ENCODE measurements at regions not wholly inside any gene's neighbourhood (a gene's known extent, or its start where the extent isn't known, plus 50 kb on each side); places are given as distances from the start of the nearest gene placed in this dataset.
"Not testable (repeated sequence)": the region's sequence is repeated elsewhere in the genome, so short reads cannot be mapped to it uniquely, and the experiment has no call there.

DNA sequence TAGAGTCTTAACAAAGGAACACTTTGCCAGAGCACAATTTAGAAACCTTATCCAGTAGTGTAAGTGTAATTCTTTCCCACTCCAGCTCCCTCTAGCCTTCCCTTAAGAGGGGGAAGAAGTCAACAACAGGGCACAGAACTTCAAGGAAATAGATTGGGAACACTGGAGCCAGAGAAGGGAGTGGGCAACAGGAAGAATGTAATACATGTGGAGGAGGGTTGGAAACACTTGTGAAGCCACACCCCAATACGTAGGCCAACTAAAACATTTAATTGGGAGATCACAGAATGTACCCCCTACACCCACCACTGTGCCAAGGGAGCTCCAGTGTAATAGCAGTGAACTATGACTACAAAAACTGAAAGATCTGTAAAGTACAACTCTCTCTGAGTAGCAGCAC is 735.7 kb upstream of the HS3ST5 start:
- CTCF ChIA-PET: no interaction called here
- H3K36me3 Mint-ChIP-seq: no peaks in the 10 kb centered on the region
- H3K27ac Mint-ChIP-seq: no peak overlapping the region
- no peaks in the 10 kb centered on the region for H3K27me3 Mint-ChIP-seq
- peaks cover 11% of the 10 kb centered on the region for H3K9me3 Mint-ChIP-seq (ENCODE audit: low read depth)
- ATAC-seq: no peak
- DNase-seq: no peak
- H3K4me1 Mint-ChIP-seq: no peaks in the 10 kb centered on the region
- no peak overlapping the region for H3K4me3 Mint-ChIP-seq

DNA sequence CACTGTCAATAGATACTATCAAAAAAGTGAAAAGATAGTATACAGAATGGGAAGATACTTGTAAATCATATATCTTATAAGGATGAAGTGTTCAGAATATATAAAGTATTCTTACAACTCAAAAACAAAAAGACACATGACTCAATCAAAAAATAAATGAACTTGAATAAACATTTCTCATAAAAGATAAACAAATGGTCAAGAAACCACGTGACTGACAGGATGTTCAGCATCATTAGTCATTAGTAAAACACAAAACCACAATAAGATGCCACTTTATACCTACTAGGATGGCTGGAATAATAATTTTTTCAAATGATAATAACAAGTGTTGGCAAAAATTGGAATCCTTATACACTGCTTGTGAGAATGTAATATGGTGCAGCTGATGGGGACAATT is 729.1 kb upstream of the HS3ST5 start:
- DNase-seq (no peak), ATAC-seq (no peak)
- Mint-ChIP-seq H3K27me3 (no peaks in the 10 kb centered on the region), H3K27ac (no peak overlapping the region), H3K36me3 (no peaks in the 10 kb centered on the region), H3K4me1 (no peaks in the 10 kb centered on the region), H3K9me3 (ENCODE audit: low read depth) (peaks cover 6% of the 10 kb centered on the region), H3K4me3 (no peak overlapping the region)
- CTCF ChIA-PET: no interaction called here

DNA sequence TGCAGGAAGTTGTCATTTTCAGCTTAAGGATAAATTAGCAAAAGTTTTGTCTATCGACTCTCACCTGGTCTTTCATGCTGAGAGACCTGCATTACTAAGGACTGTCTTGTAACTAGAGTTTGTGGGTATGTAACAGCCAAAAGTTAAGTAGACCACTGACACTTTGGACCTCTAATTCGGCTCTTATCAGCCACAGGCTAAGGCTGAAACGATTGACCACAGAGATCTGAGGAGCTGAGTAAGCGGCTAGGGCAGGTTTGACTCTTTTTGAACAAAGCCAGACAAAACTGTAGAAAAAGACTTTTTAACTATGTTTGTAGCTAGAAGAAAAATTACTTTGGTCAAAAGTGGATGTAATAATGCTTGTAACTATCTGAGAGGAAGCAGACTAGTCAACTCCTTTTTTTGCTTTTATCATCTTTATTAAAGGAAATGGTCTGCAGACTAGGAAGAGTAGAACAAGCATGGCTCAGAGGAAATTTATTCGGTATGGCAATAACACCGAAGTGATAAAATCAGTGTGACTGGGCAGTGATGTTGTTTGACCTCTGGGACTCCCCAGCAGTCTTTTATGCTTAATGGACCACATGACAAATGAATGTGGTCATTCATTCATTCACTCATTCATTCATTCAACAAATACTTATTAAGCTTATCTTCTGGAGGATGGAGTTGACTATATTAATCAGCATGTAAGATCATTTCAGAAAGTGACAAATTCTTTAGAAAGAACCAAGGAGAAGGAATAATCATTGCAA is 725.0 kb upstream of the HS3ST5 start:
- DNase-seq (no peak), ATAC-seq (no peak)
- Mint-ChIP-seq H3K9me3 (ENCODE audit: low read depth) (peaks cover 6% of the 10 kb centered on the region), H3K36me3 (no peaks in the 10 kb centered on the region), H3K4me3 (no peak overlapping the region), H3K27me3 (no peaks in the 10 kb centered on the region), H3K27ac (no peak overlapping the region), H3K4me1 (no peaks in the 10 kb centered on the region)
- CTCF ChIA-PET: no interaction called here

DNA sequence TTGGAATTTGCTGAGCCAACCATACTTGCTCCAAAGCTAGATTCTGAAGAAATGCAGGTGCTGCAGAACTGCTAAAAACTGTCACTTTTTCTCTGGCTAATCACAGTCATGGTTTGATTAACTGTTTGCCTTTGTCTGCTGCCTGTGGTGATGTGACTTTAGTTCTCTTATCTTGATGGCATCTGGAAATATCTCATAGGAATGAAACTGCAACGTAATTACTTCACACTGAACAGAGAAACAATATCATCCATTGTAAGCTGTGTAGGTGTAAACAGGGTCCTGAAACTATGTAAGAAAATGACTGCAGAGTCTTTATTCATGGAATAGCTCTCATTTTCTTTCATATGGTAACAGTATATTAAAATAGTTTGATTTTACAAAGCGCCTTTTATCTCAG is 721.9 kb upstream of the HS3ST5 start:
- no peaks in the 10 kb centered on the region for H3K36me3 Mint-ChIP-seq
- no peak overlapping the region for H3K4me3 Mint-ChIP-seq
- no peak overlapping the region for H3K27ac Mint-ChIP-seq
- no peaks in the 10 kb centered on the region for H3K4me1 Mint-ChIP-seq
- ATAC-seq (no peak), DNase-seq (no peak)
- H3K27me3 Mint-ChIP-seq: no peaks in the 10 kb centered on the region
- CTCF ChIA-PET: no interaction called here
- peaks cover 5% of the 10 kb centered on the region for H3K9me3 Mint-ChIP-seq (ENCODE audit: low read depth)

DNA sequence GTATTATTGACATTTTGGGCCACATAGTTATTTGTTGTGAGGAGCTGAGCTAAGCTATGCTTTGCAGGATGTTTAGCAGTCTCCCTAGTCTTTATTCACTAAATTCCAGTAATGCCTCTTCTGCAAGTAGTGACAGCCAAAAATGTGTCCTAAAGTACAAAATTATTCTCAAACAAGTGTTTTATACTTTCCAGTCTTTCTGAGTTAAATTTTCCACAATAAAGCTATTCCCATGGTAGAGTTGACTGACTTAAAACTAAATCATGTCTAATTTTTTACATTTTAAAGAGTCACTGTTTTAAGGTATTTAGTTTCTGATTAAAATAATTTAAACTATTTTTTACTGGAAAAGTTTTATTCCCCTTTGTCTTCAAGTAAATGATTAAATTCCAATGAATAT is 717.8 kb upstream of the HS3ST5 start:
- CTCF ChIA-PET: no interaction called here
- Mint-ChIP-seq H3K9me3 (ENCODE audit: low read depth) (peaks cover 11% of the 10 kb centered on the region), H3K4me1 (no peaks in the 10 kb centered on the region), H3K27ac (no peak overlapping the region), H3K4me3 (no peak overlapping the region), H3K36me3 (no peaks in the 10 kb centered on the region), H3K27me3 (no peaks in the 10 kb centered on the region)
- ATAC-seq: no peak
- no peak for DNase-seq

DNA sequence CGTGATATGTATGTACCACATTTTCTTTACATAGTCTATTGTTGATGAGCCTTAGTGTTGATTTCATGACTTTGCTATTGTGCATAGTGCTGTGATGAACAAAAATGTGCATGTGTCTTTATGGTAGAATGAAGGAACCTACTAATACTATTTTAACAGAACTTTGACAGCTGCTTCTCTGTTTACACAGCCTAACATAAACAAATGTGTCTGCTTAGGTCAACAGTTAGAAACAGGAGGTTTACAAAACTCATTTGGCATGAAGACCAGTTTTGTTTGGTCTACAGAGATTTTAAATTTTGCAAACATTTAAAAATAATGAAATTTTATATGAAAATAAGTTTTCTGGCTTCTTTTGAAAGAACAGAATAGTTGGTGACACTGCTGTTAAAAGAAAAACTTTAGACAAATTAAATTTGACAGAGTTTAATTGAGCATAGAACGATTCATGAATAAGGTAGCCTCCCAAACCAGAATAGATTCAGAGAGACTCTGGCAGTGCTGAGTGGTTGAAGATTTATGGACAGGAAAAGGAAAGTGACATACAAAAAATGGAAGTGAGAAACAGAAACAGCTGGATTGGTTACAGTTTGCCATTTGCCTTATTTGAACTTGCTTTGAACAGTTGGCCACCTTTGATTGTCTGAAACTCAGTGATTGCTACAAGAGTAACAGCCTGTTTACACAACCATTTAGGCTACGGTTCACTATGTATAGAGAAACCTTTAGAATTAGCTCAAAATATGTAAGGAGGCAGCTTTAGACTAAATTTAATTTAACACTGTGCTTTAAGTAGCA is 715.8 kb upstream of the HS3ST5 start:
- H3K9me3 Mint-ChIP-seq (ENCODE audit: low read depth): peaks cover 14% of the 10 kb centered on the region
- no peak for DNase-seq
- CTCF ChIA-PET: no interaction called here
- H3K4me3 Mint-ChIP-seq: no peak overlapping the region
- no peak for ATAC-seq
- no peaks in the 10 kb centered on the region for H3K36me3 Mint-ChIP-seq
- no peaks in the 10 kb centered on the region for H3K4me1 Mint-ChIP-seq
- H3K27ac Mint-ChIP-seq: no peak overlapping the region
- no peaks in the 10 kb centered on the region for H3K27me3 Mint-ChIP-seq

DNA sequence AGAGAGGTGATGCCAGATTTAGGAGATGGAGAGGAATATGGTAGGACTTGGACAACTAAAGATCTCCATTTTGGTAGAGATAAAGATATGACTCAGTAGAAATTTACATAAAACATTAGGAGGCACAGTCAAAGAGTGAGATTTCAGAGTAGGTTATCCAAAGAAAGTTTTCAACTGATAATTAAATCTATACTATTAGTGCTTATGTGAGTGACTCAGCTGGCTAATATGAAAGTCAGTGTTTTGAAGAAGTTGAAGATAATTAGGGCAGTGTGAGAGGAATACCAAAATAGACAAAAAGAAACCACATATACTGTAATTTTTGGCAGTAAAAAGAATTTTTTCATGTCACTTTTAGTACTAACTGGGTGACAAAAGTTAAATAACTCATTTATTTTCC is 712.8 kb upstream of the HS3ST5 start:
- no peaks in the 10 kb centered on the region for H3K36me3 Mint-ChIP-seq
- CTCF ChIA-PET: no interaction called here
- ATAC-seq (no peak), DNase-seq (no peak)
- no peak overlapping the region for H3K27ac Mint-ChIP-seq
- H3K27me3 Mint-ChIP-seq: no peaks in the 10 kb centered on the region
- H3K4me1 Mint-ChIP-seq: no peaks in the 10 kb centered on the region
- peaks cover 11% of the 10 kb centered on the region for H3K9me3 Mint-ChIP-seq (ENCODE audit: low read depth)
- no peak overlapping the region for H3K4me3 Mint-ChIP-seq

DNA sequence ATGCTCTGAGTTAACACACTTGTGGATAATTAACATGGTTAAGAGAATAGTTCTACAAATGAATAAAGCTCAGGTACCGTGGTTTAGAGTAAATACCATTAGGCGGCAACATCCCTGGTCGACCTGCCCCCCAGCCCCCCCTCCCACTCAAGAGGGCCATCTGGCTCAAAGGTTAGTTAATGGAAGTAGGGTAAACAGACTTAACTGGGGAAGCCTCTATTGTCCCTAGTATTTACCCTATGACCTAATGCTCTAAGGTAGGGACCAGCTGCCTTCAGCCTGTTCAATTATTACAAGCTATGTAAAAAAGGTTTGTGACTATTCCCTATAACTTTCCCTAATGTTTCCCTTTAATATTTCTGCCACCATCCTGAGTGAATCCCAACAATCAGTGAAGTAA is 711.4 kb upstream of the HS3ST5 start:
- ATAC-seq; H3K4me1 Mint-ChIP-seq; DNase-seq; H3K4me3 Mint-ChIP-seq; H3K9me3 Mint-ChIP-seq (ENCODE audit: low read depth); H3K27ac Mint-ChIP-seq; H3K36me3 Mint-ChIP-seq; H3K27me3 Mint-ChIP-seq; CTCF ChIA-PET: not testable (repeated sequence)

DNA sequence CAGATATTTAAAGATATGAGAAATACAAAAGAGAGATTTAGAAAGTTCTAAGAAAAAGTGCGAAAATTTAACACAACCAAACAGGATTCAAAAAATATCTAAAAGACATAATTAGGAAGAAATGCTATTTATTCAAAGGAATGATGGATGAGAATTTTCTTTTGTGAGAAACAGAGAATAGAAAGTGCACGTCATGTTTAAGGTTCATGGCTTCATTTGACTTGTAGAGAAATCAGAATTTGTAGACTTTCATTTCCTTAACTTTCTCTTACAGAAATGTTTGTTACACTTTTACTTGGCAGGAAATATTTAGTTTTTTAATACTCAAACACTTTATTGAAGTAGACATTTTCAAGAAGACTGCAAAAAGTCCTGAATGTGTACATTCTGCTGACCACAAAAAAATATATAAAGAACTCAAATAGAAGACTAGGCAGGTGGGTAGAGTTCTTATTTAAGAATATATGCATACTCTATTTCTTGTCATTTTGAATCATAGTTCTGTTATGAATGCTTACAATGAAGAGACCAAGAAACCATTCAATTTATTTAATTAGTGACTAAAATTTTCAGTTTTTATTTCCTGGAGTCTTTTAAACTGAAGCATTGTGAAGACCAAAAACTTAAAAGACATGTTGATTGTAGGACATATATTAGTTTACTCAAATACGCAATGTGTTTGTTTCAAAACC is 710.5 kb upstream of the HS3ST5 start:
- Mint-ChIP-seq H3K36me3 (no peaks in the 10 kb centered on the region), H3K4me3 (no peak overlapping the region)

DNA sequence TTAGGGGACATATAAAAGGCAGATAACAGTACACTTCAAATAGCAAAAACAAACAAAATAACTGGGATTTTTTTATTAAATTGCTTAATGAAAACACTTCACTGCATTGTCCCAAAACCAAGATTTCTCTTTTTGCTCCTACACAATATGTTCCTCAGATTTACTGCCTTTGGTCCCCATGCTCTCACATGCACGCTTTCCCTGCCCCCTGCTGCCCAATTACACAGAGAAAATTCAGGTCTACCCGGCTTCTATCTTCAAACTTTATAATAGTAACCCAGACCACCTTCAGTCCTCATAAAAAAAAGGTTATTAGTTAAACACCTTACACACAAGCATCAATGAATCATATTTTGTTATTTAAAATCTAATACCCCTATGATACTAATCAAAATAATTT is 673.8 kb upstream of the HS3ST5 start:
- H3K27ac Mint-ChIP-seq: no peak overlapping the region
- no peak for DNase-seq
- CTCF ChIA-PET: no interaction called here
- no peak overlapping the region for H3K4me3 Mint-ChIP-seq
- no peak for ATAC-seq
- no peaks in the 10 kb centered on the region for H3K36me3 Mint-ChIP-seq
- no peaks in the 10 kb centered on the region for H3K27me3 Mint-ChIP-seq
- peaks cover 1% of the 10 kb centered on the region for H3K9me3 Mint-ChIP-seq (ENCODE audit: low read depth)
- H3K4me1 Mint-ChIP-seq: no peaks in the 10 kb centered on the region

More for the DNA sequence above, 710.5 kb upstream of the HS3ST5 start:
- Mint-ChIP-seq H3K4me1 (no peaks in the 10 kb centered on the region), H3K27me3 (no peaks in the 10 kb centered on the region), H3K9me3 (ENCODE audit: low read depth) (peaks cover 7% of the 10 kb centered on the region), H3K27ac (no peak overlapping the region)
- ATAC-seq (no peak), DNase-seq (no peak)
- CTCF ChIA-PET: no interaction called here

DNA sequence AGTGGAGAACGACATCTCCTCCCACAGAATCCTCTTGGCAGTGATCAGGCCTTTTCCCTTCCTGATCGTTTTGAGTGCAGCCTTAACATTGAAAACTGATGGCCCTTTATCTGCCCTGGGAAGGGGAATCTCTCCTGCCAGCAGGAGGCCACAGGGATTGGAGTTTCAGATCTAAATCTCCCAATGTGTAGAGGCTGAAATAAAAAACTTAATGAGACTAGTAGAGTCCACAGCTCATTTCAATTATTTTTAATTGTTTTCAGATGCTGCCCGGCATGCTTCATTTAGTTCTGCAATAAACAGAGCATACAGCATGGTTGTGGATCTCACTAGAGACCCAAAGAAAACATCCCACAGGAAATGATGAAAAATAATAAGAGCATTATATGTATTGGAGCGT is 662.2 kb upstream of the HS3ST5 start:
- no peak overlapping the region for H3K4me3 Mint-ChIP-seq
- ATAC-seq (no peak), DNase-seq (no peak)
- peaks cover 1% of the 10 kb centered on the region for H3K36me3 Mint-ChIP-seq
- H3K9me3 Mint-ChIP-seq (ENCODE audit: low read depth): peaks cover 14% of the 10 kb centered on the region
- H3K4me1 Mint-ChIP-seq: peaks cover 6% of the 10 kb centered on the region
- CTCF ChIA-PET: no interaction called here
- H3K27me3 Mint-ChIP-seq: no peaks in the 10 kb centered on the region
- no peak overlapping the region for H3K27ac Mint-ChIP-seq

DNA sequence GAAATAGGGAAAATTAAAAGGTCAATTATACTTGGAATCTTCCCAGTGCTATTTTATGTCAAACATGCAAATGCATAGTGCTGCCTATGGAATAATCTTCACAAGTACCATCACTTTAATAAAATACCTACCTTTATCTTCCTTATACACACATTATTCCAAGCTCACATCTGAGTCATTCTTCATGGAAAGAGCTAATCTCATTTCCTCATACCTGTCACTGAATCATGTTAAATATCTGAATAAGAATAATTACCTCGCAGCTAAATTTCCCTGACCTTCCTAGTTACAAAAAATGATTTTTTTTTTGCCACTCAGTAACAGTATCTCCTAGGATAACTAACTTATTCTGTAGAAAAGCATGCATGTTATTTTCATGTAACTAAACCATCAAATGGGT is 661.4 kb upstream of the HS3ST5 start:
- H3K4me3 Mint-ChIP-seq: no peak overlapping the region
- DNase-seq (no peak), ATAC-seq (no peak)
- CTCF ChIA-PET: no interaction called here
- H3K4me1 Mint-ChIP-seq: peaks cover 6% of the 10 kb centered on the region
- no peak overlapping the region for H3K27ac Mint-ChIP-seq
- H3K36me3 Mint-ChIP-seq: peaks cover 1% of the 10 kb centered on the region
- H3K27me3 Mint-ChIP-seq: no peaks in the 10 kb centered on the region
- peaks cover 13% of the 10 kb centered on the region for H3K9me3 Mint-ChIP-seq (ENCODE audit: low read depth)

DNA sequence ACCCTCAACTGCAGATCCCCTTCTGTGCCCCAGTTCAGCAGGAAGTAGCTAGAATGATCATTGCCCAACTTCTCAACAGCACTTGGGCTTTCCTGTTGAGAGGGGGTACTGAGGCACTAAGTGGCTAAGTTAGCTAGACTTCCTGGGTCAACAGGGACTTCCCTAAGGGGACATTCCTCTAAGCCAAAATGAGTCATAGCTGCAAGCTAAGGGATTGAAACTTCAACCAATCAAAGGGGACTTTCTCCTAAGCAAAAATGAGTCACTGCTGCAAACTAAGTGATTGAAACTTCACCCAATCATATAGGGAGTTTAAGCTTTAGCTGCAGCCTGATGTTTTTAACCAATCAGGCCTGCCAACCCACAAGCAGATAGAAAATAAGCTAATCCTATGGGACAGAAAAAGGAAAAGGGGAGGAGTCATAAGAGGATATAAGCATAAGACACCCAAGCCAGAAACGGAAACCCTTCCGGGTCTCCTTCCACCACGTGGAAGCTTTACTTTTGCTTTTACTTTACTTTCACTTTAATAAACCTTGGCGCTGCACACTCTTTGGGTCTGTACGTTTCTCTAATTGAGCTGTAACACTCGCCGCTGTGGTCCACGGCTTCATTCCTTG is 659.0 kb upstream of the HS3ST5 start:
- peaks cover 1% of the 10 kb centered on the region for H3K36me3 Mint-ChIP-seq
- H3K27ac Mint-ChIP-seq: peak overlapping the region; percentile 42
- no peak for ATAC-seq
- H3K27me3 Mint-ChIP-seq: no peaks in the 10 kb centered on the region
- CTCF ChIA-PET: no interaction called here
- peaks cover 8% of the 10 kb centered on the region for H3K4me1 Mint-ChIP-seq
- H3K4me3 Mint-ChIP-seq: no peak overlapping the region
- DNase-seq: no peak
- H3K9me3 Mint-ChIP-seq (ENCODE audit: low read depth): peaks cover 13% of the 10 kb centered on the region

DNA sequence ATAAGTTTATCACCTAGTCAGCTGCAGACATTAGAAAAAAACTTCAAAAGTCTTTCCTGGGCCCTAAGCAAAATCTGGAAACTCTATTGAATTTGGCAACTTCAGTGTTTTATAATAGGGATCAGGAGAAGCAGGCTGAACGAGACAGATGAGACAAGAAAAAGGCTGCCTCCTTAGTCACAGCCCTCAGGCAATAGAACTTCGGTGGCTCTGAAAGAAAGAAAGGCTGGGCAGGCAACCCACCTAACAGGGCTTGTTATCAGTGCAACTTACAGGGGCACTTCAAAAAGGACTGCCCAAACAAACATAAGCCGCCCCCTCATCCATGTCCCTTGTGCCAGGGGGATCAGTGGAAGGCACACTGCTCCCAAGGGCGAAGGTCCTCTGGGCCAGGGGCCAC is 657.9 kb upstream of the HS3ST5 start:
- ATAC-seq (no peak), DNase-seq (no peak)
- Mint-ChIP-seq H3K36me3 (peaks cover 1% of the 10 kb centered on the region), H3K9me3 (ENCODE audit: low read depth) (peaks cover 13% of the 10 kb centered on the region), H3K4me3 (no peak overlapping the region), H3K27ac (no peak overlapping the region), H3K4me1 (peaks cover 8% of the 10 kb centered on the region), H3K27me3 (no peaks in the 10 kb centered on the region)
- CTCF ChIA-PET: no interaction called here

All from activated CD8-positive, alpha-beta memory T cell treated with anti-CD3 and anti-CD28 coated beads, Interleukin-2, amount 10 ng/mL, durations not matched to agents 7 days and 5 days (primary cell).